Right ventricle myocardium inferior (tissue), 1 donor: ENCODE measurements at regions not wholly inside any gene's neighbourhood (a gene's known extent, or its start where the extent isn't known, plus 50 kb on each side); places are given as distances from the start of the nearest gene placed in this dataset.

Experiments
- ATAC-seq: fragments of 200-7000 bp; cut with Tn5 transposase; one replicate; pipeline ENCODE4 v1.9.1; 2020; ENCODE audit warnings: mild to moderate bottlenecking, moderate library complexity
- DNase-seq: peaks from one replicate; pipeline ENCODE4 v3.0.0; 2021; ENCODE audit errors: missing footprints
- intact Hi-C: fragments of 100-400 bp; cut with DNase I; formaldehyde crosslinking; loops from one replicate; pipeline ENCODE4 v1.11.0; 2022
- donor health status: DM: no; HTN: yes; CAD: no; lungs with severe emphysema.

DNA sequence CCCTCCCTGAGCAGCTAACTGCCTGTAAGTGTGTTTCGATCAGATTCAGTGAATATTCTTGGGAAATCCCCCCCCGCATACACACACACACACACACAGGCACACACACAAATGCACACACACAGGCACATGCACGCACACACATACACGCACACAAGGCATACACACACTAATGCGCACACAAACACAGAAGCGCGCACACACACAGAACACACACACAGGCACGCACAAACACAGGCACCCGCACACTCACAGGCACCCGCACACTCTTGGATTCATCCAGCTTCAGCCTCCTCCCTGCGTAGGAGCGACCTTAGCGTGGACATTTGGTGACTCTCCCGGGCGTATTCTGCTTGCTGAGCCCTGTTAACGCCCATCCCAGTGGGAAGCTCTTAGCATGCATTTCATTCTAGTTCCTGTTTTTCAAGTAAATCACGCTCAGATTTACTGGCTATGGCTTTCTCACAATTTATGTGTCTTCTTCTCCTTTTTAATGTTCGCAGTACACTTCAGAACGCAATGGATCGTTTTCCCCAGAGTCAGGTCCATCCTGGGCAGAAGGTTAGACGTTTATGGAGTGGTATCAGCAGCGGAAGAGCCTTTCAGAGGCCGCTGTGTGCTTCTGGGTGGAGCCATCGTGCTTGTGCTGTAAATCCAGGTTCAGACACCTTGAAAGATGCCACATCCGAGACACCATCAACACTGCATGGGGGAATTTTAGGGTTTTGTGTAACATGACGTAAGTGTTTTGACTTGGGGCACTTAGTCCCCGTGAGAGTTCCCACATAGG is 656.6 kb downstream of the GALR1 start:
- DNase-seq (no peak), ATAC-seq (no peak)
- intact Hi-C loops, result loop anchor here (10.0 kb wide), 1 partner anchor 1079 kb away; no protein-coding TSS in a partner anchor

DNA sequence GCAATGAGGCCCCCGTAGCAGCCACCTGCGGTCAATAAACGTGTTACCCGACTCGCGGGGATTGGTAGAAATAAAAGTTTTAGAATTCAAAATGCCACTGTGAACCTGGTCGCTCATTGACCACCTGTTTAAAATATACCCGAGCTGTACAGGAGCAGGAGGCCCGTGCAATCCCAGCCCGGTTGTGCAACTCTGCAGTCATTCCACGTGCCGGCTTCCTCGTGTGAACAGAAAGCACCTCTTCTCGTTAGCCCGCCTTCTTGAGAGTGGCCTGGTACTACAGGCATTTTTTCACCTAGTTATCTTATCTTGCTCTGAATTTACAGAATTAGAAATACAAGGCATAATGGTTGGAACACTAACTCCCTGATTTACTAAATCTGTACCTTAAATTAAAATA is 660.7 kb downstream of the GALR1 start:
- no peak for DNase-seq
- ATAC-seq, result no peak
- intact Hi-C loops, result no loop called here

- ATAC-seq, result no peak
- no peak for DNase-seq
- intact Hi-C loops, result no loop called here
Observed at GRCh38 chr18:77911971-77912605, 662.4 kb downstream of the GALR1 start.

DNA sequence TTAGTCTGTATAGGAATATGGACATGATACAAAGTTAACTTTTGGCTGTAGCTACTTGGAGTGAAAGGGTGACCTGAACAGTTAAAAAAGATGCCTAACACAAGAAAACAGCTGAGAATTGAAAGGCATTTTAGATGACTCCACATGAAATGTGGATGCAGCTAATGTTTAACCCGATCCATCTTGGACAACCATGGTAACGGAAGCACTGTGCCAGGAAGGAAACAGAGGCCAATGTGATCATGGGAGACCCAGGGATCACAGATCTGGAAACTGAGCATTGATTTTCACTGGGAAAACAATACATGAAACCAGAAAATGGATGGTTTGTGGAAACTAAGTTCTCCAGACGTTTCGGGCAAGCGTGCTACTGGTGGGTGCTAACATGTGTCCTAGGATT is 669.1 kb downstream of the GALR1 start:
- intact Hi-C loops, result no loop called here
- ATAC-seq (no peak), DNase-seq (no peak)

- intact Hi-C loops, result no loop called here
- ATAC-seq (no peak), DNase-seq (no peak)
Observed at GRCh38 chr18:77919923-77920322, 670.3 kb downstream of the GALR1 start.

GRCh38 chr18:77935342-77935741 is 685.7 kb downstream of the GALR1 start:
- intact Hi-C loops, result no loop called here
- ATAC-seq, result no peak

GRCh38 chr18:77940566-77940965 is 690.9 kb downstream of the GALR1 start:
- no peak for DNase-seq

More at GRCh38 chr18:77935342-77935741, 685.7 kb downstream of the GALR1 start:
- DNase-seq, result no peak

GRCh38 chr18:77944533-77944932 is 694.9 kb downstream of the GALR1 start:
- no peak for ATAC-seq
- intact Hi-C loops, result no loop called here
- no peak for DNase-seq

More at GRCh38 chr18:77940566-77940965, 690.9 kb downstream of the GALR1 start:
- no peak for ATAC-seq
- intact Hi-C loops, result no loop called here

- intact Hi-C loops, result no loop called here
- ATAC-seq, result no peak
- no peak for DNase-seq
Observed at GRCh38 chr18:77948567-77948966, 698.9 kb downstream of the GALR1 start.

DNA sequence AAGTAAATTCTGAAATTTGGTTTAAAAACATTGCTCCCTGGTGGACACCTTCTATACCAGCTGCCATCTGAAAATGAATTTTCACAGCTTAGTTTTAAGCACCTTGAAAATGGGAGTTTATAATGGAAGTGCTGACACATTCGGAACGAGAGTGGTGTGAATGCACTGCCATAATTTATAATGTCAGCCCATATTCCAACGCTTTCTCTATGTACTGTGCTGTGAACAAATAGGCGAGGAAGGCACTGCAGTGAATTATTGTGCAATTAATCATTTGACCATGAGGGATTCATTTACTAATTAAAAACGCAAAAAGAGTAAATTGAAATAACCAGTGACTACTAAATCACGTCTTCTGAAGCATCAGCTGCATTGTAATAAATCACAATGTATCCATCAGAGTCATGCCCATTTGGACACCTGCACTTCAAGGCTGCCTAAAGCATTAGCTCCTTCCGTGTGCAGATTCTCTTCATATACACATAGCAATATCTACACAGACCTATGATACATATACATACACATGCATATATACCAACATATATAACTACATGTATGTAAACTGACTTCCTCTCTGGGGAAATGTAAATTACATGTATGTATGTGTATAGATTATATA is 699.8 kb downstream of the GALR1 start:
- intact Hi-C loops, result no loop called here
- no peak for DNase-seq
- no peak for ATAC-seq

DNA sequence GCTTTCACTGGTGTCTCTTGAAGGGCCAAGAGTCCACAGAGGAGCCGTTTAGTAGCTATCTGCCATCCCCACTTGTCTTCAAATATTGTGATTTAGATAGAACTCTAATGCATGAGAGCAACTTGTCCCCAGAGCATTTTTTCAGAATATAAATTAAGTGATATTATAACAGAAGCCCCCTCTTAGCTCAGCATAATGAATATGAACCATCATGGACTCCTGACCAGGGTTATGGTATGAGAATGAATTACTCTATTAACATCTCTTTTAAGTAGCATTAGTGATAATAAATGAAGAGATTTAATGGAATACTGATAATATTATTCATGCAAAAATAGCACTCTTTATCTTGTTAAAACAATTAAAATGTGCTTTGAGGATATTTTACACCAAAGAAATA is 709.6 kb downstream of the GALR1 start:
- ATAC-seq, result no peak

GRCh38 chr18:77960791-77961410 is 711.3 kb downstream of the GALR1 start:
- ATAC-seq (no peak), DNase-seq (no peak)
- intact Hi-C loops, result no loop called here

More for the DNA sequence above, 709.6 kb downstream of the GALR1 start:
- DNase-seq, result no peak
- intact Hi-C loops, result no loop called here

DNA sequence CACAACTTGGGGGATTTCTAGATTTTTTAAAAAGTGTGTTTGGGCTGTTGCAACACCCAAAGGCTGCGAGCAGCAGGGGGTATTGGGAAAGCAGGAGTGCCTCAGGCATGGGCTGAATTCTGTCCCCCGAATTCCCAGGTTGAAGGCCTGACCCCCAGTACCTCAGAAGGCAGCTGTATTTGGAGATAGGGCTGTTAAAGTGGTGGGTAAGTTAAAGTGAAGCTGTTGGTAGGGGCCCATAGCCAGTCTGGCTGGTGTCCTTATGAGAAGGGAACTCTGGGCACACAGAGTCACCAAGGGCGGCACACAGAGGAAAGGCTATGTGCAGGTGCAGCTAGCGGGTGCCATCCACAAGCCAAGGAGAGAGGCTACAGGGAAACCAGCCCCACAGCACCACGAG is 717.4 kb downstream of the GALR1 start:
- no peak for DNase-seq
- ATAC-seq, result no peak
- intact Hi-C loops, result no loop called here

DNA sequence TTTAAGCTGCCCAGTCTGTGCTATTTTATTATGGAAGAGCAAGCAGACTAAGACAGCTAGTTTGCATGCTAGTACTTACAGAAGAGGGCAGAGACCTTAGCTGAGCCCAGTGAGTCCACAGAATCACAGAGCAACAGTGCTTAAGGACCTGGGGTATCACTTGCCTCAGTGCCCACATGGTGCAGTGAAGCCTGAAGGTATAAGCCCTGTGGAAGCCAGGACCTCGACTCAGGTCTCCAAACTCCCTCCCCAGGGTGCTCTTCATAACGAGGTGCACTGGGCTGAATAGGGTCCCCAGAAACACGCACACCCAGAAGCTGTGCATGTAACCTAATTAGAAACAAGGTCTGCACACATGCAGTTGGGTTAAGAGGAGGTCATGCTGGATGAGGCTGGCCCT is 718.1 kb downstream of the GALR1 start:
- intact Hi-C loops, result no loop called here
- DNase-seq (no peak), ATAC-seq (no peak)

DNA sequence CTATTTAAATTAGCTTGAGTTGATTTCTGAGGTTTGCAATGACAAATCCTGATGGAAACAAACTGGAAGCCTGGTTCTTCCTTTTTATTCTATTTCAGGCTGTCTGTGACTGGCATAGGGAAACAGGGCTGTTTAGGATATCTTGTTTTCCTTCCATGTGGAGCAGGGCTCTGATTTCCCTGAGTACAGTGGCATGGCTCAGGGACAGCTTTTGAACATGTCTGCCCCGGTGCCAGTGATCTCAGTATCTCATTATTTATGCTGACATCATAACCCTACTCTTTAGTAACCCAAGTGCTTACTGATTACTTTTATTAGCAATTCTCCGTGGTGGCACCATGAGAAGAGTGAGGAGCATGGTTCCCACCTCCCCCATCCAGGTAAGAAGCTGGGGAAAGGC is 720.3 kb downstream of the GALR1 start:
- no peak for DNase-seq
- ATAC-seq, result no peak
- intact Hi-C loops, result no loop called here

- no peak for DNase-seq
- no peak for ATAC-seq
- intact Hi-C loops, result no loop called here
Observed at GRCh38 chr18:77970814-77971213, 721.2 kb downstream of the GALR1 start.

GRCh38 chr18:77973745-77974144 is 724.1 kb downstream of the GALR1 start:
- DNase-seq (no peak), ATAC-seq (no peak)
- intact Hi-C loops, result no loop called here

GRCh38 chr18:77974329-77974728 is 724.7 kb downstream of the GALR1 start:
- DNase-seq, result no peak
- no peak for ATAC-seq
- intact Hi-C loops, result no loop called here

GRCh38 chr18:77977331-77977730 is 727.7 kb downstream of the GALR1 start:
- intact Hi-C loops, result no loop called here
- ATAC-seq (no peak), DNase-seq (no peak)

- DNase-seq (no peak), ATAC-seq (no peak)
- intact Hi-C loops, result no loop called here
Observed at GRCh38 chr18:77980275-77980674, 730.6 kb downstream of the GALR1 start.
